HL-60 (cell line): ENCODE measurements at regions not wholly inside any gene's neighbourhood (a gene's known extent, or its start where the extent isn't known, plus 50 kb on each side); places are given as distances from the start of the nearest gene placed in this dataset.

Source experiments
- DNase-seq, 2 experiments: peaks; one replicate each; pipeline ENCODE4 v3.0.0-alpha.2; 2010 to 2020; ENCODE audit warnings: low read depth in 1 of 2, low spot score in 1 of 2
- H3K27ac ChIP-seq: fragments of 250-450 bp; sonication (Bioruptor Pico); replicated peaks from 2 replicates; pipeline ENCODE4 v1.5.1; 2020; ENCODE audit warnings: mild to moderate bottlenecking, moderate library complexity
- H3K27me3 ChIP-seq: fragments of 250-450 bp; sonication (Bioruptor Pico); 2 replicates; pipeline ENCODE4 v1.5.1; 2021; ENCODE audit warnings: mild to moderate bottlenecking, moderate library complexity; ENCODE audit not compliant: insufficient read depth, poor library complexity, severe bottlenecking
- H3K4me3 ChIP-seq: replicated peaks from 2 replicates; pipeline ENCODE4 v1.5.1; 2011; ENCODE audit warnings: mild to moderate bottlenecking, control low read depth, low read length; ENCODE audit not compliant: insufficient read depth
- CTCF ChIP-seq: IDR thresholded peaks from one replicate; pipeline ENCODE4 v1.5.1; 2011; ENCODE audit warnings: low read length, control low read depth, inconsistent platforms; ENCODE audit not compliant: insufficient read depth
- GABPA ChIP-seq: IDR thresholded peaks from 2 replicates; pipeline ENCODE4 v1.6.1; 2012; ENCODE audit warnings: low read depth
- POLR2AphosphoS5 ChIP-seq: IDR thresholded peaks from 2 replicates; pipeline ENCODE4 v1.6.1; 2012; ENCODE audit warnings: low read depth
- SPI1 ChIP-seq: IDR thresholded peaks from 2 replicates; pipeline ENCODE4 v1.6.1; 2012; ENCODE audit warnings: low read depth, mild to moderate bottlenecking, borderline replicate concordance
- TF ChIP-seq, protein P1 (sequence below): IDR thresholded peaks from 2 replicates; pipeline ENCODE4 v1.6.1; 2012; ENCODE audit warnings: low read depth; ENCODE audit not compliant: insufficient replicate concordance

DNA sequence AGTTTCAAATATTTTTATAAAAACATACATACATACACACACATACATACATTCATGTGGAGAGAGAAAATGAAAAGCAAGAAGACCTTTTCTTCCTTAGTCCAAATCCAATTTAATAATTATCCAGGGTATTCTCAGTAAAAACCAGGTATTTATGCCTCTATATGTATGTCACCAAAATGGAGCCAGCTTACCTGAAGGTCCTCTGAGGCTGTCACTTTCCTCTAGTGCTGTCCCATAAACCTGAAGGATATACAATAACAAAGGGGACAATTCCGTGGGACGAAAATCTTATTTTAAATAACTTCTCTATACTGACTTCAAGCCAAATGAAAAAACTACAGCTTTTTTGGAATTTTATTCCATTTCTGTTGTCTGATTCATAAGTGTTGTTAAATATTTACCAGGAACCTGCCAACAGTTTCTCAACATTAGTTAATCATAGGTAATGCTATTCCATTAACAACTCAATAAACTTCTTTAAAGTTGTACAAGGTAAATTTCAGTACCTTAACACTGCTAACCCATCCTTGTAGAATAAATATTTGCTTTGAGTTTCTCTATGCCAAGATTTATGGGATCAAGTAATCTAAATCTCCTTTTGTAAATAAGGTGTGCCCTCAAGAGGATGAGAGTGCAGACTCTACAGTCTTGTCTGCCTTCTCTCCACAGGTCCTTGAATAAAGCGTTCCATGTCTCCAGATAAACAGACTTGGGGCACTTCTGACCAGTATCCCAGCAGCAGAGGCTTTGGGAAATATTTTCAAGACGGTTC is 260.3 kb downstream of the AHR start:
- no peak overlapping the region for H3K27ac ChIP-seq
- no peak for DNase-seq
- no peak overlapping the region for H3K4me3 ChIP-seq

GRCh38 chr7:17559388-17559787 is 260.9 kb downstream of the AHR start:
- H3K4me3 ChIP-seq, result no peak overlapping the region
- TF ChIP-seq CTCF, result no peak
- TF ChIP-seq, protein P1, sequence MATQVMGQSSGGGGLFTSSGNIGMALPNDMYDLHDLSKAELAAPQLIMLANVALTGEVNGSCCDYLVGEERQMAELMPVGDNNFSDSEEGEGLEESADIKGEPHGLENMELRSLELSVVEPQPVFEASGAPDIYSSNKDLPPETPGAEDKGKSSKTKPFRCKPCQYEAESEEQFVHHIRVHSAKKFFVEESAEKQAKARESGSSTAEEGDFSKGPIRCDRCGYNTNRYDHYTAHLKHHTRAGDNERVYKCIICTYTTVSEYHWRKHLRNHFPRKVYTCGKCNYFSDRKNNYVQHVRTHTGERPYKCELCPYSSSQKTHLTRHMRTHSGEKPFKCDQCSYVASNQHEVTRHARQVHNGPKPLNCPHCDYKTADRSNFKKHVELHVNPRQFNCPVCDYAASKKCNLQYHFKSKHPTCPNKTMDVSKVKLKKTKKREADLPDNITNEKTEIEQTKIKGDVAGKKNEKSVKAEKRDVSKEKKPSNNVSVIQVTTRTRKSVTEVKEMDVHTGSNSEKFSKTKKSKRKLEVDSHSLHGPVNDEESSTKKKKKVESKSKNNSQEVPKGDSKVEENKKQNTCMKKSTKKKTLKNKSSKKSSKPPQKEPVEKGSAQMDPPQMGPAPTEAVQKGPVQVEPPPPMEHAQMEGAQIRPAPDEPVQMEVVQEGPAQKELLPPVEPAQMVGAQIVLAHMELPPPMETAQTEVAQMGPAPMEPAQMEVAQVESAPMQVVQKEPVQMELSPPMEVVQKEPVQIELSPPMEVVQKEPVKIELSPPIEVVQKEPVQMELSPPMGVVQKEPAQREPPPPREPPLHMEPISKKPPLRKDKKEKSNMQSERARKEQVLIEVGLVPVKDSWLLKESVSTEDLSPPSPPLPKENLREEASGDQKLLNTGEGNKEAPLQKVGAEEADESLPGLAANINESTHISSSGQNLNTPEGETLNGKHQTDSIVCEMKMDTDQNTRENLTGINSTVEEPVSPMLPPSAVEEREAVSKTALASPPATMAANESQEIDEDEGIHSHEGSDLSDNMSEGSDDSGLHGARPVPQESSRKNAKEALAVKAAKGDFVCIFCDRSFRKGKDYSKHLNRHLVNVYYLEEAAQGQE, result no peak
- TF ChIP-seq SPI1, result no peak
- TF ChIP-seq GABPA, result no peak
- no peak for TF ChIP-seq POLR2AphosphoS5
- no peaks in the 10 kb centered on the region for H3K27me3 ChIP-seq
- DNase-seq, result no peak
- H3K27ac ChIP-seq, result no peak overlapping the region

More for the DNA sequence above, 260.3 kb downstream of the AHR start:
- no peaks in the 10 kb centered on the region for H3K27me3 ChIP-seq
- TF ChIP-seq, protein P1, result no peak
- TF ChIP-seq POLR2AphosphoS5 (no peak), SPI1 (no peak), CTCF (no peak), GABPA (no peak)

GRCh38 chr7:17560516-17560915 is 262.1 kb downstream of the AHR start:
- Histone ChIP-seq H3K27me3 (no peaks in the 10 kb centered on the region), H3K4me3 (no peak overlapping the region), H3K27ac (no peak overlapping the region)
- no peak for DNase-seq
- no peak for TF ChIP-seq SPI1
- TF ChIP-seq CTCF, result no peak
- TF ChIP-seq, protein P1, result no peak
- no peak for TF ChIP-seq GABPA
- no peak for TF ChIP-seq POLR2AphosphoS5
